Psoas muscle (tissue), 7 donors: ENCODE measurements at regions not wholly inside any gene's neighbourhood (a gene's known extent, or its start where the extent isn't known, plus 50 kb on each side); places are given as distances from the start of the nearest gene placed in this dataset.
"Not testable (repeated sequence)": the region's sequence is repeated elsewhere in the genome, so short reads cannot be mapped to it uniquely, and the experiment has no call there.

Source experiments
- ATAC-seq, 4 donors: fragments of 200-7000 bp; cut with Tn5 transposase; one replicate each; pipeline ENCODE4 v1.9.1; 2020; ENCODE audit warnings: moderate library complexity in 3 of 4, mild to moderate bottlenecking in 2 of 4
- DNase-seq, 2 donors: peaks; one replicate each; pipeline ENCODE4 v3.0.0-alpha.2; 2020
- H3K27ac ChIP-seq: fragments of 200-600 bp; one replicate; pipeline ENCODE4 v1.8.0; 2022
- H3K27me3 ChIP-seq, 3 donors: fragments of 200-600 bp in 1 of 3; one replicate each; pipeline versions ENCODE4 v1.6.1 to v1.8.0; 2013 to 2022; ENCODE audit warnings: low read length in 2 of 3, mild to moderate bottlenecking in 2 of 3, moderate library complexity in 1 of 3; ENCODE audit not compliant: insufficient read depth in 3 of 3
- H3K36me3 ChIP-seq, 2 donors: fragments of 200-600 bp in 1 of 2; one replicate each; pipeline versions ENCODE4 v1.6.1 to v1.8.0; 2013 to 2022; ENCODE audit warnings: low read depth in 1 of 2, mild to moderate bottlenecking in 1 of 2, moderate library complexity in 1 of 2; ENCODE audit not compliant: insufficient read depth in 1 of 2
- H3K4me1 ChIP-seq: fragments of 200-600 bp; one replicate; pipeline ENCODE4 v1.8.0; 2022
- H3K4me3 ChIP-seq: fragments of 200-600 bp; one replicate; pipeline ENCODE4 v1.8.0; 2022; ENCODE audit warnings: mild to moderate bottlenecking
- H3K9me3 ChIP-seq: fragments of 200-600 bp; one replicate; pipeline ENCODE4 v1.8.0; 2022
- WGBS, 3 donors: extraction: QIAGEN DNeasy Blood & Tissue Kit; methylation state at CpG; one replicate each; pipeline versions ENCODE4 v1.1.6 to v1.1.7; 2013; 5-methylcytosine and 5-hydroxymethylcytosine counted together
- intact Hi-C, 2 donors: fragments of 100-400 bp; cut with DNase I; formaldehyde crosslinking; loops; one replicate each; pipeline versions ENCODE4 v1.11.0 to v1.14.2; 2022
- TF ChIP-seq, protein P1 (sequence below): fragments of 200-600 bp; IDR thresholded peaks from one replicate; pipeline ENCODE4 v1.8.0; 2022; ENCODE audit warnings: antibody characterized with exemption
- donor health status: healthy with polysubstance abuse.
- donor health status: DM: no; HTN: no; CAD: no; lungs with moderate emphysema.
- donor health status: Bipolar disorder and iron deficiency.
- donor health status: healthy.
- donor health status: DM: yes; HTN: yes; CAD: no.
- donor health status: DM: no; HTN: no; CAD: no.
- donor health status: DM: yes; HTN: yes; CAD: no.

DNA sequence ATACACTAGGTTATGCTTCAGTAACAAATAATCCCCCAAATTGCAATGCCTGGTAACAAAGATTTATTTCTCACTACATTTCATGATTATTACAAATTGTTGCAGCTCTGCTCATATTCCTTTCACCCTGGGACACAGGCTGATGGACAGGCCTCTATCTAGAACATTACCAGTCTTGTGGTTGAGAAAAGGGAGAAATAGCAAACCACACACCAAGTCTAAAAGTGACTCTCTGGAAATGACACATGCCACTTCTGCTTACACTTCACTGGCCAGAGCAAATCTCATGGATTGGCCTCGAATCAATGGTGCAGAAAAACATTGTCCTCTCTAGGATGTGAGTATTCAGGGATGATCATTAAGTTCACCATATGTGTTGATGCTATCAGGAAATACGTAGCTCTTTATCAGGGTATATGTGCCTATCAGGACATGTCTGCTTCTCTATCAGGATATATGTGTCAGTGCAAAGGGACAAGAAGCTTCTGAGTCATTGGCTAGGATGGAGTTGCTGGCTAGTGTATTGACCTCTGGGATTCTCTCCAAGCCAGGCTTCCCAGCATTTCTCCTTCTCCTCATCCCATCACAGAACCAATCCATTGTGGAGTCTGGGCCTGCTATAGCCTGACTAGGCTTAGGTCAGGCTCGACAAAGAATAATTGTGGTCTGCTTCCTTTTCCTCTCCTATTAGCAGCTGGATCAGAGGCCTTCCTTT lies 91.1 kb upstream of the CEP78 start:
- no peaks in the 10 kb centered on the region for H3K4me1 ChIP-seq
- intact Hi-C loops: no loop called here
- H3K36me3 ChIP-seq: no peaks in the 10 kb centered on the region
- no peak for ATAC-seq
- no peak for DNase-seq
- WGBS, 3 donors: 50 to 58% (median 58%) methylated on average over 3 of the region's 3 CpGs
- H3K27ac ChIP-seq: no peak overlapping the region
- H3K27me3 ChIP-seq: no peaks in the 10 kb centered on the region
- H3K9me3 ChIP-seq: no peaks in the 10 kb centered on the region
- TF ChIP-seq, protein P1, sequence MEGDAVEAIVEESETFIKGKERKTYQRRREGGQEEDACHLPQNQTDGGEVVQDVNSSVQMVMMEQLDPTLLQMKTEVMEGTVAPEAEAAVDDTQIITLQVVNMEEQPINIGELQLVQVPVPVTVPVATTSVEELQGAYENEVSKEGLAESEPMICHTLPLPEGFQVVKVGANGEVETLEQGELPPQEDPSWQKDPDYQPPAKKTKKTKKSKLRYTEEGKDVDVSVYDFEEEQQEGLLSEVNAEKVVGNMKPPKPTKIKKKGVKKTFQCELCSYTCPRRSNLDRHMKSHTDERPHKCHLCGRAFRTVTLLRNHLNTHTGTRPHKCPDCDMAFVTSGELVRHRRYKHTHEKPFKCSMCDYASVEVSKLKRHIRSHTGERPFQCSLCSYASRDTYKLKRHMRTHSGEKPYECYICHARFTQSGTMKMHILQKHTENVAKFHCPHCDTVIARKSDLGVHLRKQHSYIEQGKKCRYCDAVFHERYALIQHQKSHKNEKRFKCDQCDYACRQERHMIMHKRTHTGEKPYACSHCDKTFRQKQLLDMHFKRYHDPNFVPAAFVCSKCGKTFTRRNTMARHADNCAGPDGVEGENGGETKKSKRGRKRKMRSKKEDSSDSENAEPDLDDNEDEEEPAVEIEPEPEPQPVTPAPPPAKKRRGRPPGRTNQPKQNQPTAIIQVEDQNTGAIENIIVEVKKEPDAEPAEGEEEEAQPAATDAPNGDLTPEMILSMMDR: no peak
- H3K4me3 ChIP-seq: no peak overlapping the region

DNA sequence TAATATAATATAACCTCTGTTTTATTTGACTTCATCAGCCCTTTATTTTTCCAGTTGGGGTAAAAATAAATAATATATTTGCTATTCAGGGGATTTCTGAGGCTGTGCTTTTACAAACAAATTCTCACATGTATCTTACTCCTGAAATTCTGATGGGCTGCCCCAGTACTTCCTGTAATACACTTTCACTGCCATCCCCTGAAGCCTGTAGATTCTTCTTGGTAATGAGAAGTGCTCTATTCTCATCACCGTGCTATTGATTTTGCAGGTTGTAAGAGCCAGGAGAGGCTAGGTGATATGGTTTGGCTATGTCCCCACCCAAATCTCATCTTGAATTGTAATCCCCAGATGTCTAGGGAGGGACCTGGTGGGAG lies 91.9 kb upstream of the CEP78 start:
- TF ChIP-seq, protein P1: no peak
- DNase-seq (no peak), ATAC-seq (no peak)
- intact Hi-C loops: no loop called here
- no peak overlapping the region for H3K4me3 ChIP-seq
- H3K9me3 ChIP-seq: no peaks in the 10 kb centered on the region
- H3K4me1 ChIP-seq: no peaks in the 10 kb centered on the region
- H3K27me3 ChIP-seq: no peaks in the 10 kb centered on the region
- WGBS, 3 donors: 92 to 100% (median 96%) methylated on average over 1 of the region's 1 CpG
- H3K27ac ChIP-seq: no peak overlapping the region
- no peaks in the 10 kb centered on the region for H3K36me3 ChIP-seq

DNA sequence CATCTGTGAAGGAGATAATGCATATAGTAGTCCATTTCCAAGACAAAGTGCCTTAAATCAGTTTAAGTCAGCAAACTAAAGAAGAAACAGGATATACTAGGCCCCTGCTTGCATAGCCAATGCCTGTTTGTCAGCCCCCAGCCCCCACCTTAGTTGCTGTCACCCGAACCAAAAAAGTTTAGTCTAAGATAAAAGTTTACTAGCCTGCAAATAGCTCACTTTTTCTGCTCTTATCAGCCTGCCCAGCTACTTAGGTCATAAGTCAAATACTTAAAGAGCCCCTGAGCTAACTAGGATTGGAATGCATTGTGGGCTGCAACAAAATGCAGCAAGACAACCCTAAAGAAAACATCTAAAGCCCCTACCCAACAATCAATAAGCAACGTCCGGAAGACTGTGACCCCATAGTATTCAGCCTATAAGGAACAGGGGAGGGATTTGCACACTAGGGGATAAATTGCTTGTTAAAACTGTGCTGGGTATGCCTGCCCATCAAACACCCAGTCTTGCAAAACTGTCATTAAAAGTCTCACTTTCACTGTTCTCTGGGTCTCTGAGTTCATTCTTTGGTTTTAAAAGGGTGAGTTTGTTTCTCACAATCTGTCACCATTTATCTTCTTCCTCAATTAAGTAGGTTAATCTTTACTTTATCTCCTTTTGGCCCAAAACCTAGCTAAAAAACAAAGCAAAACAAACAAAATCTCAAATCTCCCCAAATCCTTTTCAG lies 92.4 kb upstream of the CEP78 start:
- 50 to 55% (median 53%) methylated on average over 3 of the region's 3 CpGs for WGBS, 3 donors
- Histone ChIP-seq H3K36me3 (no peaks in the 10 kb centered on the region), H3K27ac (no peak overlapping the region), H3K4me3 (no peak overlapping the region), H3K27me3 (no peaks in the 10 kb centered on the region), H3K4me1 (no peaks in the 10 kb centered on the region), H3K9me3 (no peaks in the 10 kb centered on the region)
- ATAC-seq: no peak
- no peak for DNase-seq
- intact Hi-C loops: no loop called here
- TF ChIP-seq, protein P1: no peak

DNA sequence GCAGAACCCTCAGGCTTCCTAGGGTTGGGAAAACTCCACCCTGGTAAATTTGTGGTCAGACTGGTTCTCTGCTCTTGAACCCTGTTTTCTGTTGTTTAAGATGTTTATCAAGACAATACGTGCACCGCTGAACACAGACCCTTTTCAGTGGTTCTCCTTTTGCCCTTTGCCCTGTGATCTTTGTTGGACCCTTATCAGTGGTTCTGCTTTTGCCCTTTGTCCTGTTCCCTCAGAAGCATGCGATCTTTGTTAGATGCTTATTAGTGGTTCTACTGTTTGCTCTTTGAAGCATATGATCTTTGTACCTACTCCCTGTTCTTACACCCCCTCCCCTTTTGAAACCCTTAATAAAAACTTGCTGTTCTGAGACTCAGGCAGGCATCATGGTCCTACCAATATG lies 93.6 kb upstream of the CEP78 start:
- H3K4me1 ChIP-seq, H3K27ac ChIP-seq, H3K36me3 ChIP-seq, H3K4me3 ChIP-seq, H3K27me3 ChIP-seq, H3K9me3 ChIP-seq, intact Hi-C loops, DNase-seq, ATAC-seq: not testable (repeated sequence)
- WGBS, 3 donors: 89 to 97% (median 90%) methylated on average over 3 of the region's 3 CpGs

DNA sequence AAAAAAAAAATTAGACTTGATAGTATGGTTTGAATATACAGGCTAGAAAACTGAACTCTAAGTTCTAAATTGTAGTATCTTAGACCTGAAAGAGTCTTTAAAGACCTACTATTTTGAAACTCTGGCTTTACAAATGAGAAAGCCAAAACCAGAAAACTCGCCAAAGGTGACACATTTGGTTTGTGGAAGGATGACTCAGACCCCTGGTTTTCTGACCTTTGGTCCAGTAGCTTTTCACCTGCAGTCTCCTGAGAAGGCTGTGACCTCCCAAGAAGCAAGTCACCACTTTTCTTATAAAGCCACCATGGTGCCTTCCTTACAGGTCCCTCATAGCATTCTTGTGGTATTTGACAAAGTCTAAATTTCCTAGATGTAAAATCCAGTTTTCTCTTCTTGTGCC lies 102.1 kb upstream of the CEP78 start:
- no peak for ATAC-seq
- TF ChIP-seq, protein P1: no peak
- Histone ChIP-seq H3K4me3 (no peak overlapping the region), H3K9me3 (no peaks in the 10 kb centered on the region), H3K4me1 (no peaks in the 10 kb centered on the region), H3K27ac (no peak overlapping the region), H3K36me3 (no peaks in the 10 kb centered on the region), H3K27me3 (no peaks in the 10 kb centered on the region)
- DNase-seq: no peak
- WGBS, 3 donors: 77 to 94% (median 83%) methylated on average over 1 of the region's 1 CpG
- intact Hi-C loops: no loop called here
